HG03521 (cell line): ENCODE measurements at regions not wholly inside any gene's neighbourhood (a gene's known extent, or its start where the extent isn't known, plus 50 kb on each side); places are given as distances from the start of the nearest gene placed in this dataset.

Source experiments
- ATAC-seq: cut with Tn5 transposase; IDR thresholded peaks from one replicate; pipeline ENCODE4 v1.9.1; 2021; ENCODE audit warnings: mild to moderate bottlenecking, moderate library complexity; ENCODE audit not compliant: unreplicated experiment

DNA sequence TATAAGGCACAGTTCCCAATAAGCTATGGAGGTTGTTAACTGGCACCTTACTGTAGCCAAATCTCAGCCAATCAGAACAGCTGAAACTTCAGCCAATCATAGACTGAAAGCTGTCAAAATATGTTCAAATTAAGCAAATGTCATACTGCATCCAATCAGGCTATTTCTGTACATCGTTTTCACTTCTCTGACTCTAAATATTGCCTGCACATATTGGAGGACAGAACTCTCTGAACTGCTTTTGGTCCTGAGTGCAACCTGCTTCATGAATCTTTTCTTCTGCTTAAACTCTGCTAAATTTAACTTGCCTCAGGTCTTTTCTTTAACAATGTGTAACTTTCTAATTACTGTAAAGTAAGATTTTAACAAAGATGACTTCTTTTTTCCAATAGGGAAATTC, 1198.9 kb upstream of the PCDH7 start:
- ATAC-seq, result no peak

DNA sequence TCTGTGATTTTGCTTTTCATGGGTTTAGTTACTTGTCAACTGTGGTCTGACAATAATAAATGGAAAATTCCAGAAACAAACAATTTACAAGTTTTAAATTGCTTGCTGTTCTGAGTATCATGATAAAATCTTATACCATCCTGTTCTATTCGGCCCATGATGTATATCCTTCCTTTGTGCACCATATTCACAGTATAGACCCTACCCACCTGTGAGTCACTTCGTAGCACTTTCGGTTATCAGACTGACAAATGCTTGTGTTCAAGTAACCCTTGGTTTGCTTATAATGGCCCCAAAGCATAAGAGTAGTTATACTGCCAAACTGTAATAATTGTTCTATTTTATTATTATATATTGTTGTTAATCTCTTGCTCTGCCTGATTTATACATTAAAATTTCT, 1183.4 kb upstream of the PCDH7 start:
- ATAC-seq, result no peak

DNA sequence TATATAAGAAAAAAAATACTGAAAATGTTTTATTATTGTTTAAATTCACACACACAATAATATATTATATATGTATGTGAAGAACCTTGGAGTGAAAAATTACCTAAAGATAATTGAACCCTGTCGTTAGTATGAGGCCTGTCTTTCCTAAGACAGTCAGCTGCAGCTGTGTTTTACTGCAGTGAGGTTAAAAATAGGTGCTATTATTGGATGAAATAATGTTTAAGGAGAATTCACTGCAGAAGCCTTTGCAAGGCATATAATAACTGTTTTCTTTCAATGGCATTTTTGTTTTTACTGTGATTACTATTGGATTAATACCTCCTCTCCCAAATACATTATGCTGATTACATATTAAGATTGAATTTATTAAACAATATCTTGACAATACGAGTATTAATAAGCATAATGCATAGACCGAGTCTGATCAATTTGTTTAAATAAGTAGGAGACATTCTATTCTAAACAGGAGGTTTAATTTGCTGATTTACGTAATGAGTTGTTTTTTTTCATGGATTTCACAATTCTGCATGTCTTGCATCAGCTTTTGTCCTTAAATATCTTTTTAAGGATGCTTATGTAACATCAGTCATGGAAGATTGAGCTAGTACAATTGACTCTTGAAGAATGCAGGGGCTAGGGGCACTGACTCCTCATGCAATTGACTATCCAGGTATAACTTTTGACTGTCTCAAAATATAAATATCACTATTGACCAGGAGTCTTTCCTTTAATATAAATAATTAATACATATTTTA, 1181.1 kb upstream of the PCDH7 start:
- no peak for ATAC-seq

DNA sequence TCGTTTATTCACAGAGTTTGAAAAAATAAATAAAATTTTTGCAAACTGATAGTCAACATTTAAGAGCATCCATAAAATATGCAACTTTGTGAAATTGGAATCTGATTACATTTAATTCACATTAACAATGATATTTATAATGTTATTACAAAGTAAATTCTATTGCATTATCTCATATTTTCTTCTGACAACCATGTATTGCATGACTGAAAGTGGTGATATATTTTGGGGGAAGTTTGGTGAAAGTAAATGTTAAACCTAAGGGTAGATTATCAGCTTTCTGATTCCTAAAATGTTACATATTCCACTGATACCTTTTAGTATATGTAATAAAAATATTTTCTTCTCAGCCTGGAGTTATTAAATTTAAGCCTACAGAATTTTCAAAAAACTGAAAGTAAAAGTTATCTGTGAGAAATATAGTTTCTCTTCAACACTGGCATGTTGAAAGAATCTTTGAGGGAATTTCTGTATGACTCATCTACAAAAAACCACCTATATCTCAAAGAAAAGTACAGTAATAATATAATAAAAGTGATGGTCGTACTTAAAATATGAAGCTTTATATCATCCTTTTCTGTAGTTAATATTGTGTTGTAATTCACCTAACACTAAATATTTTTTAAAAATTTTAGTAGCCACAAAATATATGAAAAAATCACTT, 1179.6 kb upstream of the PCDH7 start:
- no peak for ATAC-seq

DNA sequence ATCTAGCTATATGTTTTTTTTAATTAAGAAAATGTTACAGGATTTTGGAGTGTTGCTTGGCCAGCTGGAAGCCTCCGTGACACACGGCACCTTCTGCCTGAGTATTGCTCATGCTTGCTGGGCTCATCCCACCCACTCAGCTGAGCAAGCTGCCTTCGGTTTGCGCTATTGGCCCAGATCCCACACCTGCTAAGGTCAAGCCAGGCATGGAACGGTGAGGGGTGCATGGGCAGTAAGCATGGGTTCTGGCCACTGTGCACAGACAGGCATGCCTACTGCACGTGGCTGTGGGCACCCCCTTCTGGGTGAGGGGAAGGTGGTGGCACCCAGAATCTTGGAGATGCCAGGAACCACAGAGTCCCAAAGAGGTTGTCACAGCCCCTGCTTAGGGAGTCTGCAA, 1178.4 kb upstream of the PCDH7 start:
- no peak for ATAC-seq

DNA sequence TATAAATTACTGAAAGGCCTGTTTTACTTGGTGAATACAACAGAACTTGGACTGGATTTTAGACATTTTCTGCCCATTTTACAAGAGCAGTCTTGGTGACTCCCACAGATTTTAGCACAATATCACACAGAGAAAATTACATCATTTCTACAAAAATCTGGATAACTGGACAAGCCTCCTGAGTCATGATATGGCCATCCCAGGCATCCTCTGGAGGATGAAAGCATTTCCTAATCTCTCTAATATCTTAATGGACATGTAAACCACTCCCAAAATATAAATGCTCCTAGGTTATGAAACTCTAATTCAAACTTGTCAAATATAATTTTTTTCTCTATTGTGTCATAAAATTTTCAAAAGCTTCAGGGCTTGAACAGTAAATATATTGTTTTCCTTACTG, 1170.8 kb upstream of the PCDH7 start:
- no peak for ATAC-seq

DNA sequence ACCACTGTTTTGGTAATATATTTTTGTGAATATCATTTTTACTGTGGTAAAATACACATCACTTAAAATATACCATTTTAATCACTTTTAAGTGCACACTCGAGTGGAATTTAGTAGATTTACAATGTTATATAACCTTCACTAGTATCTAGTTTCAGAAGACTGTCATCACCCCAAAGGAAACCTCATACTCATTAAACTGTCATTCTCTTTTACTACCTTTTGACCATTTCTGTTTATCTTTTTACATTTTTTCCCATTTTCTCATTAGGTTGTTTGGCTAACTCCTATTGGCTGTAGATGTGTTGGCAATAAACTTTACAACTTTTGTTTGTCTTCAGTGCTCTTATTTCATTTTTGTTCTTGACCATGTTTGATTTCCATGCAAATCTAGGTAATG, 1168.3 kb upstream of the PCDH7 start:
- no peak for ATAC-seq

DNA sequence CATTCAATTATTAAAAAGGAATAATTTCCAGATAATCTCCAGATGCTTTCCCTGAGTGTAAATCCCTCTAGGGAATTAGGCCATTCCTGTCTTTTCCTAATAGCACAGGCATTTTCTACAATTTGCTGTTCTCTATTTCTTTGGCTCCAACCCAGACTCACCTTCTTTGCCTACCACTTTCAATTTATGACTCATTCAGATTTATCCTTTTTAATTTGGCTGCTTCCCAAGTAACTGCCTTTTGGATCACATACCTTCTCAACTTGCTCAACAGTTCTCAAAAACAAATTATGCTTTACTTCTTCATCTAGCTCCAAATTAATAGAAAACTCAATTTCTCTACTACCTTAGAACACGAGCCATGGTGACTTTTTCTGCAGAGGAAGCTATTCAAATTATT, 1166.3 kb upstream of the PCDH7 start:
- ATAC-seq, result no peak

DNA sequence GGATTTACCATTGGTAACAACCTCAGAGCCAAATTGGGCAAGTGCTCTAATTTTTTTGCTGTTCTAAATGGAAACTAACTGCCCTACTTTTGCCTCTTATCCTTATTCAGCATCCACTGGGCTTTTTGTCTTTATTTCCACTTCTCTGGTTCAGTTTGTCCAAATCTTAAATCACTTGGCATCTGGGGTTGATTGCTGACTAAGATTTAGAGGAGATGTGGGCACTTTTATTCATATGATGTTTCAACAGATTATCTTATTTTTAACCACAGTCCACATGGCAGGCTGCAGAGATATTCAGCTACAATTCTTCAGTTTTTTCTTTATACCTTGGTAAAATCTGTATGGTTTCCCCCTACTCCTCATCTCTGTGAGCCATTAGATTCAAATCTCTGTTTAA, 1161.4 kb upstream of the PCDH7 start:
- no peak for ATAC-seq

DNA sequence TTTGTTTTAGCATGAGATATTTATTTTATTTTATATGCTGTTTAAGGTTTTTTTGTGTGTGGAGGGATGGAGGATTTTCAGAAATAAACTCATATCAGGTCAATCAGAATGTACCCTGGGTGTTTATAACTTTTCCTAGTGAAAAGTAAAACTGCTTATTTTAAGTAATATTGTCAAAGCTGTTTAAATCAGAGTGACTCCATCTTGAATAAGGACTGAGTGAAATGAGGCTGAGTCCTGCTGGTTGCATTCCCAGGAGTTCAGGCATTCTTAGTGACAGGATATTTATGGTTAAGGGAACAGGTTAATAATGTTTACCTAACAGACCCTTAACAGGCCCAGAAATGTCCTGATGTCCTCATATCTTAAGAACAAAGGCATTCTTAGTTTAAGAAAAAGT, 1160.9 kb upstream of the PCDH7 start:
- no peak for ATAC-seq

DNA sequence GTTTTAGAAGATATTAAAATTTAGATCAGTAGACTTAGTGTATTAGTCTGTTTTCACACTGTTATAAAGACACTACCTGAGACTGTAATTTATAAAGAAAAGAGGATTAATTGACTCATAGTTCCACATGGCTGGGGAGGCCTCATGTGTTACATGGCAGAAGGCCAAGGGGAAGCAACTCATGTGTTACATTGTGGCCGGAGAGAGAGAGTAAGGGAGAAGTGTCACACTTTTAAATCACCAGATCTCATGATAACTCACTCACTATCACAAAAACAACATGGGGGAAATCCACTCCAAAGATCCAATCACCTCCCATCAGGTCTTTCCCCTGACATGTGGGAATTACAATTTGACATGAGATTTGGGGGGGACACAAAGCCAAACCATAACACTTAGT, 1159.7 kb upstream of the PCDH7 start:
- ATAC-seq, result no peak

DNA sequence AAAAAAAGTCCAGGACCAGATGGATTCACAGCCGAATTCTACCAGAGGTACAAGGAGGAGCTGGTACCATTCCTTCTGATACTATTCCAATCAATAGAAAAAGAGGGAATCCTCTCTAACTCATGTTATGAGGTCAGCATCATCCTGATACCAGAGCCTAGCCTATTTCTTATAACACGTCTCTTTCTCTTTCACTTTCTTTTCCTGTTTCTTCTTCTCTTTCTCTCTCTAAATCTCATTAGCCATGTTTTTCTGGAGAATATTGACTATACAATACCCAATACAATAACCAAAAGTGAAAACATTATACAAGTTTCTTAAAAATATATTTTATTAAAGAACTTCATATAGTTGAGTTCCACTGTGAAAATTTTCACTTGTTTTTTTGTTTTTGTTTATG, 1154.9 kb upstream of the PCDH7 start:
- no peak for ATAC-seq

DNA sequence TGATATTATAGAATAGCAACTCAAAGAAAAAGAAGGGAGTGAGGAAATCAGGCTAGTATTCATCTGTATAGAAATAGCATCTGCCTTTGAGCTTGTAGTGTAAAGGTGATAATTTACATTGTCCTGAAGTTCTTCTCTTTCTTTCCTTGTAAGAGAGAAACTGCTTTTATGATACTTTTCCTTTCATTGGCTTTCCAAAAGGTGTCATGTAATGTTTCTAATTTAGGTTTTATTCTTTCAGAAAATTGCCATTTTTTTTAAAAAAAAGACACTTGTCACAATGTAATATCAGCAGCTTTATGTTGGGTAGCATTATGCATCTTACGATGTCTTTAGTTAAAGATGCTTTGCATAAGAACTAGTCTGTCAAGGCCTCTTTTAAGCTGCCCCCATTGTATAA, 1153.8 kb upstream of the PCDH7 start:
- ATAC-seq, result no peak

DNA sequence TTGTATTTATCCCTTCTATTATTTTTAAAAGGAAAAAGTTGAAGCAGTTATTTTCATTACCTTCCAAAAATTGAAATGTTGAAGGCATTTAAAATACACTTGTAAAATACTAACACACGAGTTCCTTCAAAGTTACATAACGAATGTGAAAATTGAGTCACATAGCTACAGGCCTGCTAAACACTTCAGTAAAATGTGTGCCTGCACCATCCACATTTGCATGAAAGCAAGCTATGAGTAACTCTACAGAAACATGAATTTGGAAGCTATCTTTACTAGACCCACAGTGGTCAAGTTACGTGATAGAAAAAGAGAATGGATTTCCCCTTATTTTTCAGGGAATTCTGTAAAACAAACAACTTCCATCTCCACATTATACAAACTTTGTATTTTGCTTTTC, 1148.8 kb upstream of the PCDH7 start:
- no peak for ATAC-seq

DNA sequence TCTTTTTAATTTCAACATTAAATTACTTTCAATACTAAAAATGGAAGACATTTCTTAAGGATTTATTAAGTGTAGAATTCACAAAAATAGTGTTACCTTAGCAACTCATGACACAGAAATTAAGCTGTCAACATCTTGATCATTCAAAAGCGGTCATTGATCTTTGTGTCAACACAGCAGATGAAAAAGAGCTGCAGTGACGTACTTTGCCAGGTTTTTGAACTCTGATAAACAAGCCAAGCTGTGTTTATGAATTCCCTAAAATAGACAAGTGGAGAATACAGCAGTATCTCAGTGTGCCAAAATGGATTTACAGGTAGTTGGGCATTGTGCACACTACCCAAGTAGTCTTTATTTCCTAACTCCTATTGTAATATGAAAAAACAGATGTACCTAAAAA, 1141.8 kb upstream of the PCDH7 start:
- ATAC-seq, result no peak

DNA sequence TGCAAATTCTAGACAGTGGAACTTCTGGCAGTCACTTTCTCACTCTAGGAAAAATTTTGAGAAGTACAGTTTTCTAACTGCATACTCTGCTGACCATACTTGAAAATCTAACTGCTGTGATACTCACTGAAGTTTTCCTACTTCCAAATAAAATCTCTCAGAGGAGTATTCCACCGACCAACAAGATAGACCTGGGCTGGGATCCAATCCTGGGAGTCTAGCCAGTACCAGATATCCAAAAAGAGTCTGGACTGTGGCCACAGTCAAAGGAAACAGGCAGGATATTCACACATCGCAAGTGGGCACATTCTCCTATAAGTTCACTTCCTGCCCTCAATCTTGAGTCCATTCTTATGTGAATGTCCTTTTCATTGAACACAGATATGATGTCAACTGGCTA, 1138.7 kb upstream of the PCDH7 start:
- ATAC-seq, result no peak

DNA sequence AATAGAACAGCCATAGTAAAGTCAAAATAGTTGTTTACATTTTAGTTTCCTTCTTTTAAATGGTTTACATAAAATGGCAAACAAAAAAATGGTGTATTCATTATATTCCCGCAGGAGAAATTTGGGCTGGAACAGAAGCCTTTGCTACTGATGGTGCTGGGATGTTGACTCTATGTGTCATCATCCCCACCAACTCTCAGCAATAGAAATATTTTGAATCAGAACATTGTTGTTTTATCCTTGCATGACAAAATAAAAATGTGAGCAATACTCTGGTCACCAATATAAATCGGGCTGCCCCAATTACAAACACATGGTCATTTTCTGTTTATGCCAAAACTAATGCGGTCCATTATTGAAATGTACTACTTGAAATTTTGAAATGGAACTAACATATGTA, 1131.6 kb upstream of the PCDH7 start:
- ATAC-seq, result no peak

DNA sequence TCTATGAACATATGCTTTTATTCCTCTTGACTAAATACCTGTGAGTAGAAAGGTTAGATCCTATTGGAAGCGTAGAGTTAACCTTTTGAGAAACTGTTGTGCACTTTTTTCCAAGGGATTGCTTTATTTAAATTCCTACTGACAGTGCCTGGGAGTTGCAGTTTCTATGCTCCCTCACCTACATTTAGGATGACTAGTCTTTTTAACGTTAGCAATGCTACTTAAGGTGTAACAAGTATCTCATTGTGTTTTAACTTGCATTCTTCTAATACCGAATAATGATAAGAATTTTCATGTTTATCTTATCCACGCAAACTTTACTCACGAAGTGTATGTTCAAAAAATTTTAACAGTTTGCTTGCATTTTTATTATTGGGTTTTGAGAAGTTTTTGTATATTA, 1123.9 kb upstream of the PCDH7 start:
- no peak for ATAC-seq

DNA sequence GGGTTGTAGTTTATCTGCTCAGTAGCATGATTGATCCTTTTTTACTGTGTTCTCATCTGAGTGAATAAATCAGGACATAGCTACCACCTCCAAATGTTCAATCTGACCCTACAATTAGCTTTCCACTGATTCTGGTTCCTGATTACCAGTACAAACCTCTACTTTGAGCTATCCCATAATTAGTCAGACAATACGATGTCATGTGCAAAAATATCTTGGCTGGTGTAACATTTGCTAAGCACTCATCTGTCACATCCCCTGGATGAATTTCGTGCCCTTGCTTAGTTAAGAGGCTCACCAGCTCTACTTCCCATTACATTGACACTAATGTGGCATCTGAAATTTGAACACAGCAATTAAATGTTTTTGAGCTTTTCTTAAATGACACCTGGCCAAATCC, 1101.0 kb upstream of the PCDH7 start:
- ATAC-seq, result no peak

DNA sequence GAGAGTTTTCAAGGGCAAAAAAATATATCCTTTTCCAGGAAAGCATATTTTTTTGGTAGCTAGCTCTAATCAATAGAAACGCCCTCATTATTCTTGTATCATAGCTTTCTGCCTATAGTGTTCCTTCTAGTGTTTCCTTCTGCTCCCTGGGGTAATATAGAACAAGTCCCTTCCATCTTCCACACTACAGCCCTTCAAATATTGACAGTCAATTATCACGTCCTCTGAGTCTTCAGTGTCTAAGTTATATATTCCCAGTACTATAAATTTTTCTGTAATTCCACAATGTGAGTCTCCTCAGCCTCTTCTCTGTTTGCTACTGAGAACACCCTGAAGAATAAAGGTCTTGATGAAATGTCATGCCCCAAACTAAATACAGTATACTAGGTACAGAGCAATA, 1088.0 kb upstream of the PCDH7 start:
- ATAC-seq, result no peak

DNA sequence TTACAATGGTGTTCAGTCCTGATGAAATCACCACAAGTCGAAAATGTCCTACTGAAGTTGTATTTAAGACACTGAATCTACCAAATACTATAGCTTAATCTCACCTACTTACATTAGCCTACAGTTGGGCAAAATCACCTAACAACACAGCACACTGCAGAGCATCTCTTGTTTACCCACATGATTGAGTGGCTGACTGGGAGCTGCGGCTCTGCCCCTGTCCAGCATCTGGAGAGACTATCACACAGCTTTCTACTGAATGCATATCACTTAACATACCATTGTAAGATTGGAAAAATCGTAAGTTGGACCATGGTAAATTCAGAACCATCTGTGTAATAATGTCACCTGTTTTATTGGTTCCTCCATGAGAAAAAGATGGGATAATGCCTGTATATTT, 1083.2 kb upstream of the PCDH7 start:
- no peak for ATAC-seq

DNA sequence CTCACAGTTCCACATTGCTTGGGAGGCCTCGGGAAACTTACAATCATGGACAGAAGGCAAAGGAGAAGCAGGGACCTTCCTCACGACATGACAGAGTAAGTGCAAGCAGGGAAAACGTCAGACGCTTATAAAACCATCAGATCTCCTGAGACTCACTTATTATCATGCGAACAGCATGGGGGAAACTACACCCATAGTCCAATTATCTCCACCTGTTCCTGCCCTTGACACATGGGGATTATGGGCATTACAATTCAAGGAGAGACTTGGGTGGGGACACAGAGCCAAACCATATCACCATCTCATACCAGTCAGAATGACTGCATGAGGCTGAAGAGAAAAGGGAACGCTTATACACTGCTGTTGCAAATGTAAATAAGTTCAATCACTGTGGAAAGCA, 1066.9 kb upstream of the PCDH7 start:
- ATAC-seq, result no peak

DNA sequence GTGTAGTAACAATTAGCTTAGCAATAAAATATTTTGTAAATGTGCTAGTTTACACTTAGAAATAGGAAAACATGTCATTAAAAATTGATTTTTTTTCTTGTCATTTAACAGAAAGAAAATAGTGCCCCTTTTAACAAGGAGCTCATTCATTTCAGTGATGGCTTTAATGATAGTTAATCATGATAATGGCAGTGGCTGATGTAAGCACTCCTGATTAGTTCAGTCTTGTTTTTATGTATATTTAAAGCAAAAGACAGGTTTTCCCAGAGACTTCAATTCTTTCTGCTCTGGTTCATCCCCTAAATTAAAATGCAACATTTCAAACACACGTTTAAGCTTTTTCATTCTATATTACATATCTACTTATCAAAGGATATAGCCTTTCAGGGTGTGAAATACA, 1039.5 kb upstream of the PCDH7 start:
- ATAC-seq, result no peak
